K562 (cell line): ENCODE measurements at regions not wholly inside any gene's neighbourhood (a gene's known extent, or its start where the extent isn't known, plus 50 kb on each side); places are given as distances from the start of the nearest gene placed in this dataset.

ENCODE experiments used
- ELF1 ChIP-seq: fragments of 200-800 bp; sonication (Bioruptor generic); IDR thresholded peaks from 2 replicates; pipeline ENCODE4 v1.6.1; 2016; ENCODE audit warnings: missing genetic modification characterization, missing compliant biosample characterization
- ZFX ChIP-seq: sonication (generic); formaldehyde crosslinking; IDR thresholded peaks from 2 replicates; pipeline ENCODE4 v1.8.0; 2022; ENCODE audit warnings: mild to moderate bottlenecking, missing genetic modification reagents, moderate library complexity
- TF ChIP-seq, protein P1 (sequence below), 3 experiments: IDR thresholded peaks in 2 of 3; conservative IDR thresholded peaks in 1 of 3; 2 replicates each; pipeline ENCODE4 v1.5.1; 2011 to 2012; ENCODE audit warnings: low read length in 3 of 3, mild to moderate bottlenecking in 3 of 3, control low read depth in 2 of 3, improper control_type of control experiment in 1 of 3, inconsistent platforms in 1 of 3, low read depth in 1 of 3, mixed read lengths in 1 of 3, moderate library complexity in 1 of 3; ENCODE audit not compliant: insufficient read depth in 2 of 3

DNA sequence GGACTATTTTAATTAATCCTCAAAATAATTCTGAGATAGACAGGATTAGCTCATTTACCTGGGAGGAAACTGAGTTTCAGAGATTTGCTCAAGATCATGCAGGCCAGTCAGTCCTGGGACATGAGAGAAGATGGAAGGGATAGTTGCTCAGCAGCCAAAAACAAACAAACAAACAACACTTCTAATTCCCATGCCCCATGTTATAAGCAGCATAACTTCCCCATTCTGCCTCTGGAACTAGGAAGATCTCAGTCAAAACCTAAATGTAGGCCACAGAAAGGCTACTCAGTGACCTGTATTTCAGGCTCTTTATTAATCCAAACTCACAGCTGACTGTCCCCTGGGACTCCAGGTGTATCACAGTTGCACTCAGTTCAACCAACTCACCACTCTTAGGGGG lies 489.2 kb upstream of the NBEA start:
- no peak for TF ChIP-seq ZFX
- TF ChIP-seq, protein P1, sequence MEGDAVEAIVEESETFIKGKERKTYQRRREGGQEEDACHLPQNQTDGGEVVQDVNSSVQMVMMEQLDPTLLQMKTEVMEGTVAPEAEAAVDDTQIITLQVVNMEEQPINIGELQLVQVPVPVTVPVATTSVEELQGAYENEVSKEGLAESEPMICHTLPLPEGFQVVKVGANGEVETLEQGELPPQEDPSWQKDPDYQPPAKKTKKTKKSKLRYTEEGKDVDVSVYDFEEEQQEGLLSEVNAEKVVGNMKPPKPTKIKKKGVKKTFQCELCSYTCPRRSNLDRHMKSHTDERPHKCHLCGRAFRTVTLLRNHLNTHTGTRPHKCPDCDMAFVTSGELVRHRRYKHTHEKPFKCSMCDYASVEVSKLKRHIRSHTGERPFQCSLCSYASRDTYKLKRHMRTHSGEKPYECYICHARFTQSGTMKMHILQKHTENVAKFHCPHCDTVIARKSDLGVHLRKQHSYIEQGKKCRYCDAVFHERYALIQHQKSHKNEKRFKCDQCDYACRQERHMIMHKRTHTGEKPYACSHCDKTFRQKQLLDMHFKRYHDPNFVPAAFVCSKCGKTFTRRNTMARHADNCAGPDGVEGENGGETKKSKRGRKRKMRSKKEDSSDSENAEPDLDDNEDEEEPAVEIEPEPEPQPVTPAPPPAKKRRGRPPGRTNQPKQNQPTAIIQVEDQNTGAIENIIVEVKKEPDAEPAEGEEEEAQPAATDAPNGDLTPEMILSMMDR (IDR thresholded peaks at IDR 0.05 in 2 of 3, conservative IDR thresholded peaks at IDR 0.05 in 1 of 3; ENCODE audit: insufficient read depth in 2 of 3, low read depth in 1 of 3, low read length in 3 of 3) = no peak
- no peak for TF ChIP-seq ELF1 (tag)
